ENCODE measurements at regions not wholly inside any gene's neighbourhood (a gene's known extent, or its start where the extent isn't known, plus 50 kb on each side); places are given as distances from the start of the nearest gene placed in this dataset.
"Not testable (repeated sequence)": the region's sequence is repeated elsewhere in the genome, so short reads cannot be mapped to it uniquely, and the experiment has no call there.

GRCh38 chr4:83759611-83760010, 223.7 kb downstream of the GPAT3 start:
- DNase-seq: no peak

GRCh38 chr4:83758285-83758684, 222.4 kb downstream of the GPAT3 start:
- DNase-seq: no peak

- DNase-seq: no peak
Observed at GRCh38 chr4:83757121-83757621, 221.3 kb downstream of the GPAT3 start.

GRCh38 chr4:83753260-83753659, 217.4 kb downstream of the GPAT3 start:
- no peak for DNase-seq

GRCh38 chr4:83751336-83751949, 215.5 kb downstream of the GPAT3 start:
- no peak for DNase-seq

- no peak for DNase-seq
Observed at GRCh38 chr4:83748711-83749110, 212.8 kb downstream of the GPAT3 start.

- no peak for DNase-seq
Observed at GRCh38 chr4:83738895-83739294, 203.0 kb downstream of the GPAT3 start.

- no peak for DNase-seq
Observed at GRCh38 chr4:83734576-83734975, 198.7 kb downstream of the GPAT3 start.

GRCh38 chr4:83732114-83732635, 196.3 kb downstream of the GPAT3 start:
- no peak for DNase-seq

GRCh38 chr4:83731609-83732008, 195.7 kb downstream of the GPAT3 start:
- DNase-seq: no peak

GRCh38 chr4:83730958-83731357, 195.1 kb downstream of the GPAT3 start:
- DNase-seq: not testable (repeated sequence)

GRCh38 chr4:83728191-83728590, 192.3 kb downstream of the GPAT3 start:
- no peak for DNase-seq

- DNase-seq: no peak
Observed at GRCh38 chr4:83725336-83726085, 189.6 kb downstream of the GPAT3 start.

GRCh38 chr4:83724485-83725335, 188.8 kb downstream of the GPAT3 start:
- DNase-seq: no peak

GRCh38 chr4:83723609-83724008, 187.7 kb downstream of the GPAT3 start:
- no peak for DNase-seq

GRCh38 chr4:83722730-83723269, 186.9 kb downstream of the GPAT3 start:
- DNase-seq: no peak

GRCh38 chr4:83716874-83717273, 181.0 kb downstream of the GPAT3 start:
- DNase-seq: no peak

GRCh38 chr4:83712890-83713289, 177.0 kb downstream of the GPAT3 start:
- DNase-seq: no peak

GRCh38 chr4:83709627-83710026, 173.7 kb downstream of the GPAT3 start:
- DNase-seq: no peak

- no peak for DNase-seq
Observed at GRCh38 chr4:83708500-83709175, 172.7 kb downstream of the GPAT3 start.

- no peak for DNase-seq
Observed at GRCh38 chr4:83704786-83705185, 168.9 kb downstream of the GPAT3 start.

- no peak for DNase-seq
Observed at GRCh38 chr4:83703752-83704151, 167.8 kb downstream of the GPAT3 start.
